SK-N-SH (cell line): ENCODE measurements at regions not wholly inside any gene's neighbourhood (a gene's known extent, or its start where the extent isn't known, plus 50 kb on each side); places are given as distances from the start of the nearest gene placed in this dataset.

Experiments used
- CTCF ChIA-PET: fragments of 300-600, 350-600 bp; formaldehyde crosslinking; extraction: SDS; loops from one replicate; lab custom pipeline; 2021; lab: Yijun Ruan, JAX
- POLR2A ChIA-PET: fragments of 350-600 bp; sonication (Branson Sonifier 250); formaldehyde crosslinking; extraction: SDS; loops from one replicate; lab custom pipeline; 2020; ENCODE audit warnings: antibody characterized with exemption, inconsistent platforms; lab: Yijun Ruan, JAX
- DNase-seq: peaks from one replicate; pipeline ENCODE4 v3.0.0; 2012
- H2AFZ ChIP-seq: fragments of 200-600 bp; sonication (generic); 2 replicates; pipeline ENCODE4 v1.8.1; 2016; ENCODE audit warnings: antibody characterized with exemption, mild to moderate bottlenecking, low read depth
- H3F3A ChIP-seq: fragments of 200-600 bp; sonication (generic); replicated peaks from 2 replicates; pipeline ENCODE3; 2016; ENCODE audit warnings: antibody characterized with exemption, mild to moderate bottlenecking; ENCODE audit not compliant: insufficient read depth
- H3K27ac ChIP-seq, 2 experiments: fragments of 200-500 bp in 1 of 2; fragments of 200-600 bp in 1 of 2; sonication (Bioruptor generic) in 1 of 2; sonication (generic), shearing (Covaris generic) in 1 of 2; 2 replicates each; pipeline versions ENCODE4 v1.5.1 to v1.6.1; 2014 to 2016; ENCODE audit warnings: low read depth in 2 of 2, inconsistent platforms in 1 of 2, low read length in 1 of 2, mild to moderate bottlenecking in 1 of 2, mixed read lengths in 1 of 2
- H3K27me3 ChIP-seq: fragments of 200-600 bp; sonication (generic), shearing (Covaris generic); 2 replicates; pipeline ENCODE4 v1.6.1; 2016; ENCODE audit warnings: mixed run types; ENCODE audit not compliant: insufficient read depth
- H3K36me3 ChIP-seq, 2 experiments: fragments of 200-500 bp in 1 of 2; fragments of 200-600 bp in 1 of 2; sonication (Bioruptor generic) in 1 of 2; sonication (generic) in 1 of 2; replicated peaks in 1 of 2; 2 replicates each; pipeline versions ENCODE3 to v1.5.1; 2014 to 2016; ENCODE audit warnings: low read length in 1 of 2, mild to moderate bottlenecking in 1 of 2; ENCODE audit not compliant: insufficient read depth in 2 of 2, control insufficient read depth in 1 of 2
- H3K4me1 ChIP-seq, 2 experiments: fragments of 200-500 bp in 1 of 2; fragments of 200-600 bp in 1 of 2; sonication (Bioruptor generic) in 1 of 2; sonication (generic), shearing (Covaris generic) in 1 of 2; 2 replicates each; pipeline versions ENCODE4 v1.5.1 to v1.6.1; 2014 to 2016; ENCODE audit warnings: low read depth in 1 of 2, low read length in 1 of 2, mixed run types in 1 of 2; ENCODE audit not compliant: insufficient read depth in 2 of 2, control insufficient read depth in 1 of 2
- H3K4me2 ChIP-seq: fragments of 200-600 bp; sonication (generic), shearing (Covaris generic); 2 replicates; pipeline ENCODE4 v1.6.1; 2017; ENCODE audit warnings: mixed run types
- H3K4me3 ChIP-seq, 2 experiments: fragments of 200-500 bp in 1 of 2; fragments of 200-600 bp in 1 of 2; sonication (Bioruptor generic) in 1 of 2; sonication (generic), shearing (Covaris generic) in 1 of 2; 2 replicates each; pipeline versions ENCODE4 v1.5.1 to v1.8.1; 2014 to 2016; ENCODE audit warnings: low read depth in 2 of 2, inconsistent platforms in 1 of 2, low read length in 1 of 2, mild to moderate bottlenecking in 1 of 2, mixed read lengths in 1 of 2, moderate library complexity in 1 of 2
- H3K79me2 ChIP-seq: fragments of 200-600 bp; sonication (generic); 2 replicates; pipeline ENCODE4 v1.8.1; 2017; ENCODE audit warnings: mild to moderate bottlenecking; ENCODE audit not compliant: insufficient read depth
- H3K9ac ChIP-seq: fragments of 200-600 bp; sonication (generic); 2 replicates; pipeline ENCODE4 v1.6.1; 2017; ENCODE audit warnings: mixed run types
- H3K9me2 ChIP-seq: fragments of 200-600 bp; sonication (generic); 2 replicates; pipeline ENCODE4 v1.6.1; 2017; ENCODE audit warnings: mixed run types
- H3K9me3 ChIP-seq: fragments of 200-600 bp; sonication (generic); 2 replicates; pipeline ENCODE4 v1.6.1; 2017; ENCODE audit warnings: mixed run types, mild to moderate bottlenecking, moderate library complexity
- H4K20me1 ChIP-seq: fragments of 200-600 bp; sonication (generic); 2 replicates; pipeline ENCODE4 v1.6.1; 2017; ENCODE audit warnings: mild to moderate bottlenecking, mixed run types; ENCODE audit not compliant: insufficient read depth
- CHD2 ChIP-seq: fragments of 150-350 bp; IDR thresholded peaks from 2 replicates; pipeline ENCODE4 v1.6.1; 2018; ENCODE audit warnings: low read length; ENCODE audit not compliant: partially characterized antibody
- FOSL2 ChIP-seq: IDR thresholded peaks from 2 replicates; pipeline ENCODE4 v1.4.0; 2012; ENCODE audit warnings: low read depth, mild to moderate bottlenecking, moderate library complexity, borderline replicate concordance
- GATA2 ChIP-seq: sonication (generic); formaldehyde crosslinking; IDR thresholded peaks from 2 replicates; pipeline ENCODE4 v1.5.0; 2020; ENCODE audit warnings: mild to moderate bottlenecking, missing genetic modification reagents
- JUND ChIP-seq: IDR thresholded peaks from 2 replicates; pipeline ENCODE4 v1.4.0; 2012
- MEF2A ChIP-seq: IDR thresholded peaks from 2 replicates; pipeline ENCODE4 v1.4.0; 2012; ENCODE audit warnings: low read depth, borderline replicate concordance
- MXI1 ChIP-seq: IDR thresholded peaks from 2 replicates; pipeline ENCODE4 v1.6.1; 2012; ENCODE audit warnings: mild to moderate bottlenecking, low read depth, low read length, improper control_type of control experiment
- NFIC ChIP-seq: IDR thresholded peaks from 2 replicates; pipeline ENCODE4 v1.4.0; 2012; ENCODE audit warnings: borderline replicate concordance
- NRF1 ChIP-seq: IDR thresholded peaks from 2 replicates; pipeline ENCODE4 v1.6.1; 2012; ENCODE audit warnings: low read depth, mild to moderate bottlenecking, low read length
- RAD21 ChIP-seq: IDR thresholded peaks from 2 replicates; pipeline ENCODE4 v1.6.1; 2012; ENCODE audit warnings: mild to moderate bottlenecking, low read length
- RCOR1 ChIP-seq: fragments of 150-350 bp; IDR thresholded peaks from 2 replicates; pipeline ENCODE4 v1.6.1; 2017; ENCODE audit warnings: antibody characterized with exemption, low read length
- REST ChIP-seq: IDR thresholded peaks from 2 replicates; pipeline ENCODE4 v1.6.1; 2012; ENCODE audit warnings: mild to moderate bottlenecking, low read depth, low read length, moderate library complexity
- RFX5 ChIP-seq: IDR thresholded peaks from 2 replicates; pipeline ENCODE4 v1.6.1; 2012; ENCODE audit warnings: mild to moderate bottlenecking, improper control_type of control experiment, low read length
- RXRA ChIP-seq: IDR thresholded peaks from 2 replicates; pipeline ENCODE4 v1.4.0; 2012; ENCODE audit warnings: low read depth, mild to moderate bottlenecking, borderline replicate concordance
- SIN3A ChIP-seq: IDR thresholded peaks from 2 replicates; pipeline ENCODE4 v1.6.1; 2012; ENCODE audit warnings: low read depth, mild to moderate bottlenecking, low read length, moderate library complexity, borderline replicate concordance
- SMC3 ChIP-seq: IDR thresholded peaks from 2 replicates; pipeline ENCODE4 v1.6.1; 2012; ENCODE audit warnings: low read depth, low read length, improper control_type of control experiment
- TAF1 ChIP-seq: IDR thresholded peaks from 2 replicates; pipeline ENCODE4 v1.6.1; 2012; ENCODE audit warnings: low read depth, mild to moderate bottlenecking, low read length, moderate library complexity, borderline replicate concordance
- TEAD4 ChIP-seq: IDR thresholded peaks from 2 replicates; pipeline ENCODE4 v1.4.0; 2012; ENCODE audit warnings: mild to moderate bottlenecking, borderline replicate concordance; ENCODE audit not compliant: insufficient read depth
- USF1 ChIP-seq: IDR thresholded peaks from 2 replicates; pipeline ENCODE4 v1.4.0; 2012; ENCODE audit warnings: low read depth, borderline replicate concordance
- USF2 ChIP-seq: fragments of 150-350 bp; IDR thresholded peaks from 2 replicates; pipeline ENCODE4 v1.6.1; 2017; ENCODE audit warnings: antibody characterized with exemption, low read length, low read depth, borderline replicate concordance
- YY1 ChIP-seq: IDR thresholded peaks from 2 replicates; pipeline ENCODE4 v1.4.0; 2012; ENCODE audit warnings: low read depth, mild to moderate bottlenecking
- ZBTB33 ChIP-seq: IDR thresholded peaks from 2 replicates; pipeline ENCODE4 v1.4.0; 2012; ENCODE audit warnings: low read depth, borderline replicate concordance
- WGBS: methylation state at CpG from one replicate; pipeline ENCODE4 v1.1.6; 2017; ENCODE audit warnings: low lambda C conversion rate; 5-methylcytosine and 5-hydroxymethylcytosine counted together
- TF ChIP-seq, protein P1 (sequence below): IDR thresholded peaks from 2 replicates; pipeline ENCODE4 v1.4.0; 2012; ENCODE audit warnings: low read depth
- TF ChIP-seq, protein P2 (sequence below): fragments of 200-600 bp; sonication (generic); IDR thresholded peaks from 2 replicates; pipeline ENCODE4 v1.6.1; 2017; ENCODE audit warnings: antibody characterized with exemption, mild to moderate bottlenecking, moderate library complexity
- TF ChIP-seq, protein P3 (sequence below): IDR thresholded peaks from 2 replicates; pipeline ENCODE4; 2012

DNA sequence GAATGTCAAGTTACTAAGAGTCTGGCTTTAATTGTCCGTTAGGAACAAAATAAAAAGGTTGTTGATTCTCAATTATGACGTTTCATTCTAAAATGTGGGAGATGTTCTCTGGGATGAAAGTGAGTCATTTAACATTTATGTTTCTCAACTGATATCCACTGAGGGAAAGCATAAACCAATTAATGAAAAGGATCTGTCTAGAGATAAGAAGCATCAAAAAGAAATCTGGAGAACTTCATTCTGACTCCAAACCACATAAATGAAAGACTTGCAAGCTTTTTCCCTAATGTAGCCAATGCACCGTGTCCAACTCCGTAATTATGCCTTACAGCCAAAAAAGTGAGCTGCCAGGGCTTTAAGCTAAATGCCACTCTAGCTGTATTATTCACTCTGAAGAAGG, 654.2 kb downstream of the TLE1 start:
- no peaks in the 10 kb centered on the region for H3K9me2 ChIP-seq
- H3K27ac ChIP-seq = peak overlapping the region in 1 of 2 experiments; percentile 58; a peak in 3 of 4 replicates
- H3K4me3 ChIP-seq = no peak overlapping the region
- peak overlapping the region; percentile 33; the same call in 1 of the 2 replicates for H3K4me2 ChIP-seq
- no peaks in the 10 kb centered on the region for H3K36me3 ChIP-seq
- peak; percentile 5 for DNase-seq
- H3K9me3 ChIP-seq = no peaks in the 10 kb centered on the region
- H3K79me2 ChIP-seq = no peaks in the 10 kb centered on the region
- peaks cover 5 to 16% of the 10 kb centered on the region in 2 experiments; a peak in 3 of 4 replicates for H3K4me1 ChIP-seq
- 7% methylated on average over 4 of the region's 4 CpGs for WGBS
- H3K9ac ChIP-seq = no peak overlapping the region
- CTCF ChIA-PET = interaction anchor here (1.2 to 1.5 kb wide), 3 partner anchors 20 to 1571 kb away, joined by 3 to 4 read pairs (median 3); no protein-coding TSS in a partner anchor
- H2AFZ ChIP-seq = no peak overlapping the region
- H3K27me3 ChIP-seq = no peaks in the 10 kb centered on the region
- no peaks in the 10 kb centered on the region for H4K20me1 ChIP-seq
- POLR2A ChIA-PET = no interaction called here
- peaks cover 27% of the 10 kb centered on the region for H3F3A ChIP-seq
- TF ChIP-seq FOSL2 (peak; percentile 81), GATA2 (CRISPR knock-in tag) (peak; percentile 70), USF2 (no peak), TEAD4 (peak; percentile 97), NRF1 (no peak), RCOR1 (peak; percentile 62; the same call in 1 of the 2 replicates), SMC3 (no peak), CHD2 (peak; percentile 42), RFX5 (no peak), TAF1 (no peak), USF1 (no peak; the same call in 1 of the 2 replicates), YY1 (no peak), RAD21 (peak; percentile 19; the same call in 1 of the 2 replicates), ZBTB33 (peak; percentile 43; the same call in 1 of the 2 replicates), JUND (peak; percentile 96), REST (no peak), MXI1 (no peak), RXRA (no peak), SIN3A (no peak), NFIC (peak; percentile 85), MEF2A (peak; percentile 63)
- TF ChIP-seq, protein P1, sequence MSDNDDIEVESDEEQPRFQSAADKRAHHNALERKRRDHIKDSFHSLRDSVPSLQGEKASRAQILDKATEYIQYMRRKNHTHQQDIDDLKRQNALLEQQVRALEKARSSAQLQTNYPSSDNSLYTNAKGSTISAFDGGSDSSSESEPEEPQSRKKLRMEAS = peak; percentile 65
- TF ChIP-seq, protein P2, sequence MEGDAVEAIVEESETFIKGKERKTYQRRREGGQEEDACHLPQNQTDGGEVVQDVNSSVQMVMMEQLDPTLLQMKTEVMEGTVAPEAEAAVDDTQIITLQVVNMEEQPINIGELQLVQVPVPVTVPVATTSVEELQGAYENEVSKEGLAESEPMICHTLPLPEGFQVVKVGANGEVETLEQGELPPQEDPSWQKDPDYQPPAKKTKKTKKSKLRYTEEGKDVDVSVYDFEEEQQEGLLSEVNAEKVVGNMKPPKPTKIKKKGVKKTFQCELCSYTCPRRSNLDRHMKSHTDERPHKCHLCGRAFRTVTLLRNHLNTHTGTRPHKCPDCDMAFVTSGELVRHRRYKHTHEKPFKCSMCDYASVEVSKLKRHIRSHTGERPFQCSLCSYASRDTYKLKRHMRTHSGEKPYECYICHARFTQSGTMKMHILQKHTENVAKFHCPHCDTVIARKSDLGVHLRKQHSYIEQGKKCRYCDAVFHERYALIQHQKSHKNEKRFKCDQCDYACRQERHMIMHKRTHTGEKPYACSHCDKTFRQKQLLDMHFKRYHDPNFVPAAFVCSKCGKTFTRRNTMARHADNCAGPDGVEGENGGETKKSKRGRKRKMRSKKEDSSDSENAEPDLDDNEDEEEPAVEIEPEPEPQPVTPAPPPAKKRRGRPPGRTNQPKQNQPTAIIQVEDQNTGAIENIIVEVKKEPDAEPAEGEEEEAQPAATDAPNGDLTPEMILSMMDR = no peak
- TF ChIP-seq, protein P3, sequence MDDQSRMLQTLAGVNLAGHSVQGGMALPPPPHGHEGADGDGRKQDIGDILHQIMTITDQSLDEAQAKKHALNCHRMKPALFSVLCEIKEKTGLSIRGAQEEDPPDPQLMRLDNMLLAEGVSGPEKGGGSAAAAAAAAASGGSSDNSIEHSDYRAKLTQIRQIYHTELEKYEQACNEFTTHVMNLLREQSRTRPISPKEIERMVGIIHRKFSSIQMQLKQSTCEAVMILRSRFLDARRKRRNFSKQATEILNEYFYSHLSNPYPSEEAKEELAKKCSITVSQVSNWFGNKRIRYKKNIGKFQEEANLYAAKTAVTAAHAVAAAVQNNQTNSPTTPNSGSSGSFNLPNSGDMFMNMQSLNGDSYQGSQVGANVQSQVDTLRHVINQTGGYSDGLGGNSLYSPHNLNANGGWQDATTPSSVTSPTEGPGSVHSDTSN = peak; percentile 93
